ENCODE measurements at regions not wholly inside any gene's neighbourhood (a gene's known extent, or its start where the extent isn't known, plus 50 kb on each side); places are given as distances from the start of the nearest gene placed in this dataset.

DNA sequence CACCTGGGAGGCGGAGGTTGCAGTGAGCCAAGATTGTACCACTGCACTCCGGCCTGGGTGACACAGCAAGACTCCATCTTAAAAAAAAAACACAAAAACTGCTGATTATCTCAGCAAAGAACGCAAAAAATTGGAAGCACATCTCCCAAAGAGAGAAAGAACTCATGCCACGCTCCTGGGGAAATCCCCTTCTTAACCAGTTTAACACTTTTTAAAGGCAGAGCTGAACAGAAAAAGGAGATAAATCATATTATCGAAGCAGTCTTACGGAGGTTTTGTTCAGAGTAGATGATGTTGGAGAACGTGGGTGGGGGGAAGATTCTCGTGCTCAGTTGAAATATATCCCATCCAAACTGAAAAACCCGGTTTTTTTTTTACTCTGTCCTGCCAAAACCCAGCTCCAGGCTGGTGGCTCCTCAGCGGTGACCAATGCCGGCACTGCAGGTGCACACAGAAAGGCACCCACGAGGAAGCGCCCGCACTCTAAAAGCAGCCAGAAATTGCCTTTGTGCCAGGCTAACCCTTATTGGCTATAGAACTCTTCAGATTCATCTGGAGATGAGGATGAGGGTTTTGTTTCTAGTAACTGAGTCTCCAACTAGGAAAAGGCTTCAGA lies 100.2 kb upstream of the PARP11 start (continued):
- TF ChIP-seq RNF2 (IDR thresholded peaks at IDR 0.05; ENCODE audit: borderline replicate concordance, low read depth) (no peak), FOXS1 (CRISPR knock-in tag; IDR thresholded peaks at IDR 0.05) (no peak), NFE2L2 (conservative IDR thresholded peaks at IDR 0.05; ENCODE audit: low read length) (no peak), CTCF (IDR thresholded peaks at IDR 0.05) (no peak), ELK1 (IDR thresholded peaks at IDR 0.05; ENCODE audit: low read depth, low read length) (no peak)
- TF ChIP-seq, protein P1, sequence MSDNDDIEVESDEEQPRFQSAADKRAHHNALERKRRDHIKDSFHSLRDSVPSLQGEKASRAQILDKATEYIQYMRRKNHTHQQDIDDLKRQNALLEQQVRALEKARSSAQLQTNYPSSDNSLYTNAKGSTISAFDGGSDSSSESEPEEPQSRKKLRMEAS (IDR thresholded peaks at IDR 0.05) = no peak

GRCh38 chr12:3972576-3972975 lies 99.4 kb upstream of the PARP11 start:
- DNase-seq (ENCODE audit: low read depth in 1 of 2, low spot score in 1 of 2) = no peak
- no peak for ATAC-seq
- ChIA-PET CTCF (no interaction called here), POLR2A (no interaction called here)
- H3K27ac ChIP-seq = no peak overlapping the region
- H3K4me2 ChIP-seq = no peak overlapping the region
- no peak for FAIRE-seq
- TF ChIP-seq RCOR1 (IDR thresholded peaks at IDR 0.05; ENCODE audit: low read depth, low read length) (no peak), FOSB (CRISPR knock-in tag; IDR thresholded peaks at IDR 0.05) (no peak), POLR2A (IDR thresholded peaks at IDR 0.05; ENCODE audit: low read length) (no peak), MAZ (IDR thresholded peaks at IDR 0.05; ENCODE audit: borderline replicate concordance, low read depth, low read length) (no peak), RNF2 (IDR thresholded peaks at IDR 0.05; ENCODE audit: borderline replicate concordance, low read depth) (no peak)
- H3K9me3 ChIP-seq = no peaks in the 10 kb centered on the region
- no peaks in the 10 kb centered on the region for H3K4me1 ChIP-seq
- H3K4me3 ChIP-seq = no peak overlapping the region
- WGBS (ENCODE audit: missing lambda C conversion rate) = 0% methylated on average over 4 of the region's 4 CpGs

GRCh38 chr12:3968523-3968922 lies 95.3 kb upstream of the PARP11 start:
- TF ChIP-seq FOSL2 (IDR thresholded peaks at IDR 0.05) (no peak), FOSL2 (CRISPR knock-in tag; IDR thresholded peaks at IDR 0.05) (no peak), HOXB13 (CRISPR knock-in tag; IDR thresholded peaks at IDR 0.05; ENCODE audit: low read depth) (no peak), RFX5 (IDR thresholded peaks at IDR 0.05) (no peak), MAFK (IDR thresholded peaks at IDR 0.05; ENCODE audit: partially characterized antibody) (no peak), RAD21 (conservative IDR thresholded peaks at IDR 0.05 in 1 of 2, IDR thresholded peaks at IDR 0.05 in 1 of 2) (no peak), CTCF (IDR thresholded peaks at IDR 0.05) (no peak), FOXS1 (CRISPR knock-in tag; IDR thresholded peaks at IDR 0.05) (no peak), EHF (CRISPR knock-in tag; IDR thresholded peaks at IDR 0.05) (no peak), SREBF2 (IDR thresholded peaks at IDR 0.05) (no peak), SMC3 (IDR thresholded peaks at IDR 0.05) (no peak), HEYL (CRISPR knock-in tag; IDR thresholded peaks at IDR 0.05) (no peak), TP53 (CRISPR knock-in tag; IDR thresholded peaks at IDR 0.05) (no peak)
- TF ChIP-seq, protein P1 (IDR thresholded peaks at IDR 0.05) = no peak
- ATAC-seq (no peak), DNase-seq (ENCODE audit: low read depth in 1 of 2, low spot score in 1 of 2) (no peak), FAIRE-seq (no peak)
- POLR2A ChIA-PET = no interaction called here
- no peak overlapping the region for H3K4me3 ChIP-seq
- 18% methylated on average over 4 of the region's 4 CpGs for WGBS (ENCODE audit: missing lambda C conversion rate)
- no peak overlapping the region for H3K4me2 ChIP-seq
- CTCF ChIA-PET = interaction anchor here (0.6 to 1.0 kb wide), 2 partner anchors 83 to 309 kb away, joined by 3 to 5 read pairs; no protein-coding TSS in a partner anchor
- no peaks in the 10 kb centered on the region for H3K4me1 ChIP-seq
- no peaks in the 10 kb centered on the region for H3K9me3 ChIP-seq
- H3K27ac ChIP-seq = no peak overlapping the region
